ENCODE measurements at regions not wholly inside any gene's neighbourhood (a gene's known extent, or its start where the extent isn't known, plus 50 kb on each side); places are given as distances from the start of the nearest gene placed in this dataset.

GRCh38 chr1:195941314-195941713 lies 666.9 kb downstream of the KCNT2 start:
- no peak for TF ChIP-seq CTCF (IDR thresholded peaks at IDR 0.05; ENCODE audit: low read depth, low read length, poor library complexity, severe bottlenecking)
- TF ChIP-seq EZH2phosphoT487 (IDR thresholded peaks at IDR 0.05; ENCODE audit: borderline replicate concordance, low read length) = no peak
